ENCODE measurements at regions not wholly inside any gene's neighbourhood (a gene's known extent, or its start where the extent isn't known, plus 50 kb on each side); places are given as distances from the start of the nearest gene placed in this dataset.
"Not testable (repeated sequence)": the region's sequence is repeated elsewhere in the genome, so short reads cannot be mapped to it uniquely, and the experiment has no call there.

DNA sequence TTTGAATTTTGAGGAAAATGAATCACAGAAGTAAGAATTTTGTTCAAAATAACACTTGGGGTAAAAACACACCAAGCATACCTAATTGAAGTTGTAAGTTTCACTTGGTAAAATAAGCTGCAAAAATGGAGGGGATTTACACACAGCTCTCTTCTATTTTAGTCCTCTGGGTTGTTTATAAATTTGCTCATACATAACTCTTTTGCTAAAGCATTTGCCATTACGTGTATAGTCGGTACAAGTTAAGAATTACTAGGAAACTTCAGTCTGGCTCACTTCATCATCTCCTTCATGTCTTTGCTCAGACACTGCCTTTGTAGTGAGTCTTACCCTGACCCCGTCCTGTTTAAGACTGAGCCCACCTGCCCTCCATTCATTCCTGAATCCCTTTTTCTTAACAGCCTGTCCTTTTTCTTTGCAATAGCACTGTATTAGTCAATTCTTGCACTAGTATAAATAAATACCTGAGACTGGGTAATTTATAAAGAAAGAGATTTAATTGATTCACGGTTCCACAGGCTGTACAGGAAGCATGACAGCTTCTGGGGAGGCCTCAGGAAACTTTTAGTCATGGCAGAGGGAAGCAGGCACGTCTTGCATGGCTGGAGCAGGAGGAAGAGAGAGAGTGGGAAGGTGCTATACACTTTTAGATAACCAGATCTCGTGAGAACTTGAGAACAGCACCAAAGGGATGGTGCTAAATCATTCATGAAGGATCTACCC is 451.1 kb downstream of the PCNX1 start:
- H3K27ac ChIP-seq = no peak overlapping the region
- DNase-seq = no peak
- H3K9me3 ChIP-seq = no peaks in the 10 kb centered on the region
- H3K36me3 ChIP-seq = no peaks in the 10 kb centered on the region
- WGBS, 2 donors = 81 to 88% methylated on average over 6 of the region's 6 CpGs
- ATAC-seq = no peak
- H3K27me3 ChIP-seq = no peaks in the 10 kb centered on the region
- no peak for FAIRE-seq
- peaks cover 1 to 17% (median 10%) of the 10 kb centered on the region in 3 donors for H3K4me1 ChIP-seq
- TF ChIP-seq, protein P1, sequence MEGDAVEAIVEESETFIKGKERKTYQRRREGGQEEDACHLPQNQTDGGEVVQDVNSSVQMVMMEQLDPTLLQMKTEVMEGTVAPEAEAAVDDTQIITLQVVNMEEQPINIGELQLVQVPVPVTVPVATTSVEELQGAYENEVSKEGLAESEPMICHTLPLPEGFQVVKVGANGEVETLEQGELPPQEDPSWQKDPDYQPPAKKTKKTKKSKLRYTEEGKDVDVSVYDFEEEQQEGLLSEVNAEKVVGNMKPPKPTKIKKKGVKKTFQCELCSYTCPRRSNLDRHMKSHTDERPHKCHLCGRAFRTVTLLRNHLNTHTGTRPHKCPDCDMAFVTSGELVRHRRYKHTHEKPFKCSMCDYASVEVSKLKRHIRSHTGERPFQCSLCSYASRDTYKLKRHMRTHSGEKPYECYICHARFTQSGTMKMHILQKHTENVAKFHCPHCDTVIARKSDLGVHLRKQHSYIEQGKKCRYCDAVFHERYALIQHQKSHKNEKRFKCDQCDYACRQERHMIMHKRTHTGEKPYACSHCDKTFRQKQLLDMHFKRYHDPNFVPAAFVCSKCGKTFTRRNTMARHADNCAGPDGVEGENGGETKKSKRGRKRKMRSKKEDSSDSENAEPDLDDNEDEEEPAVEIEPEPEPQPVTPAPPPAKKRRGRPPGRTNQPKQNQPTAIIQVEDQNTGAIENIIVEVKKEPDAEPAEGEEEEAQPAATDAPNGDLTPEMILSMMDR (IDR thresholded peaks at IDR 0.05) = no peak
- H3K4me3 ChIP-seq = no peak overlapping the region
- intact Hi-C loops (cut with DNase I) = no loop called here

DNA sequence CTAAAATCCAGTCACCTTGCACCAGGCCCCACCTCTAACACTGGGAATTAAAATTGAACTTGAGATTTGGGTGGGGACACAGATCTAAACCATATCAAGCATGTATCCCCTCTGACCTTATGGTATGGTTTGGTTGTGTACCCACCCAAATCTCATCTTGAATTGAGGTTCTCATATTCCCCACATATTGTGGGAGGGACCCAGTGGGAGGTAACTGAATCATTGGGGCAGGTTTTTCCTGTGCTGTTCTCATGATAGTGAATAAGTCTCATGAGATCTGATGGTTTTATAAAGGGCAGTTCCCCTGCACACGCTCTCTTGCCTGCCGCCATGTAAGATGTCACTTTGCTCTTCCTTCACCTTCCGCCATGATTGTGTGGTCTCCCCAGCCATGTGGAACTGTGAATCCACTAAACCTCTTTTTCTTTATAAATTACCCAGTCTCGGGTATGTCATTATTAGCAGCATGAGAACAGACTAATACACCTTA is 451.7 kb downstream of the PCNX1 start:
- intact Hi-C loops (cut with DNase I); DNase-seq: not testable (repeated sequence)
- 96% methylated on average over 4 of the region's 4 CpGs for WGBS, 2 donors

DNA sequence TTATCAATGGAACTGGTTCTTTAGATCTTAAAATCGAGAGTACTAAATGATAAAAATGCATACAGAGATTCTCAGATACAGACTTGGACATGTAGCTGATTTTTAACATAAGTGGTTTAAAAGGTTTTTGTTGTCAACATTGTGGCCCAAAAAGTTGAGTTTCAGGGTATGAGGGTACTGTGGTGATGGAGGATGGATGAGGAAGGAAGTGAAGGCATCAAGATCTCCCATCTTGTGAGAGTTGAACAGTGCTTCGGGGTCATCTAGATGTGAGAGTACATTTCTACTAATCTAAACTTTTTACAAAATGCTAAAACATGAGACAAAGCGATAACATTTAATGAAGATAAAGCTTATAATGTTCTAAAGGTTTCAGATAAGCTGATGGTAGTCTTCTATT is 452.6 kb downstream of the PCNX1 start:
- 95 to 97% methylated on average over 3 of the region's 3 CpGs for WGBS, 2 donors

More for the DNA sequence above, 451.7 kb downstream of the PCNX1 start:
- not testable (repeated sequence) for H3K36me3 ChIP-seq, H3K27me3 ChIP-seq, H3K27ac ChIP-seq, H3K4me3 ChIP-seq, FAIRE-seq, ATAC-seq, H3K9me3 ChIP-seq
- H3K4me1 ChIP-seq = peaks cover 5 to 17% (median 16%) of the 10 kb centered on the region in 3 donors

DNA sequence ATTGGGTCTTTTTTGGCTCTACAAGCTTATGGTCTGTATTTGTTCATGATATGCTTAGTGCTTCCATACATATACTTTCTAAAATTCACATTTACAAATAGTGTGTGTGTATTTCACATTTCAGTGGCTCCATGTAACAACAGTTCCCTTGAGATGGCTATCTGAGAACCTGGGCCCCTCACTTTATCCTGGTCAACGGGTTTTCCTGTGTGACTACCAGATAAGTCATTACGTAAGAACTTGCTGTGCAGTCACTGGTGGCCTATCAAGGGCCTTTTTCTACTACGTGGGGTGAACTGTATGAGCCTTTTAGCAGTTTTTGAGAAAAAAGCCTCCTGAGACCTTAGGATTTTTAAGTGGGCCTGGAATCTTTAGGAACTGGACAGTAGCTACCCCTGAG is 454.1 kb downstream of the PCNX1 start:
- no peaks in the 10 kb centered on the region for H3K36me3 ChIP-seq
- peaks cover 5 to 18% (median 8%) of the 10 kb centered on the region in 3 donors for H3K4me1 ChIP-seq
- WGBS, 2 donors = 66 to 73% methylated on average over 3 of the region's 3 CpGs
- no peak overlapping the region for H3K4me3 ChIP-seq
- FAIRE-seq = no peak
- intact Hi-C loops (cut with DNase I) = no loop called here
- H3K27ac ChIP-seq = no peak overlapping the region
- H3K9me3 ChIP-seq = no peaks in the 10 kb centered on the region
- no peaks in the 10 kb centered on the region for H3K27me3 ChIP-seq
- TF ChIP-seq, protein P1 (IDR thresholded peaks at IDR 0.05) = no peak
- ATAC-seq = no peak
- no peak for DNase-seq

More for the DNA sequence above, 452.6 kb downstream of the PCNX1 start:
- FAIRE-seq = no peak
- no peak for DNase-seq
- TF ChIP-seq, protein P1 (IDR thresholded peaks at IDR 0.05) = no peak
- Histone ChIP-seq H3K4me1 (peaks cover 5 to 18% (median 17%) of the 10 kb centered on the region in 3 donors), H3K27ac (no peak overlapping the region), H3K27me3 (no peaks in the 10 kb centered on the region), H3K36me3 (no peaks in the 10 kb centered on the region), H3K4me3 (no peak overlapping the region), H3K9me3 (no peaks in the 10 kb centered on the region)
- intact Hi-C loops (cut with DNase I) = no loop called here
- ATAC-seq = no peak

DNA sequence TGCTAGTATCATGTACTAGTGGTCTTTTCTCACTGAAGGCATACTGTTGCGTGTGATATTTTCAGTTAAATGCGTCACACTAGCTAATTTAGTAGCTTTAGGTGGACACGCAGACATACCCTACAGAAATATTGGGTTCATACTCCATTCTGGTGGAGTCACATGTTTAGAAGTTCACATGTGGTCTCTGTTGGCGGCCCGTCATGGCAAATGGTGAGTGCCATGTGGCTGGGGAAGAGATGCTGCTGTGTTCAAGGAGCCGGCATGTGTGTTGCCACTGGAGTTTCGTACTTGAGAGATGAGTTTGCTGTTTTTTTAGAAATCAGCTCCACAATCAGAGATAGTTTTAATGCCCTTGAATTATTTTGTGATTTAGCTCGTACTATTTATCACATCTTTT is 454.6 kb downstream of the PCNX1 start:
- Histone ChIP-seq H3K9me3 (no peaks in the 10 kb centered on the region), H3K4me1 (peaks cover 5 to 18% (median 8%) of the 10 kb centered on the region in 3 donors), H3K27ac (no peak overlapping the region), H3K4me3 (no peak overlapping the region), H3K36me3 (no peaks in the 10 kb centered on the region), H3K27me3 (no peaks in the 10 kb centered on the region)
- FAIRE-seq (no peak), ATAC-seq (no peak), DNase-seq (no peak)
- TF ChIP-seq, protein P1 (IDR thresholded peaks at IDR 0.05) = no peak
- WGBS, 2 donors = 96 to 97% methylated on average over 8 of the region's 8 CpGs
- intact Hi-C loops (cut with DNase I) = no loop called here
